Fibroblast of lung (primary cell): ENCODE measurements at regions not wholly inside any gene's neighbourhood (a gene's known extent, or its start where the extent isn't known, plus 50 kb on each side); places are given as distances from the start of the nearest gene placed in this dataset.

Source experiments
- DNase-seq, 2 donors: peaks; one replicate each; pipeline versions ENCODE4 v3.0.0 to v3.0.0-alpha.2; 2010; ENCODE audit warnings: low read depth in 2 of 2
- H2AFZ ChIP-seq: 2 replicates; pipeline ENCODE4 v1.5.1; 2012; ENCODE audit warnings: low read length, control low read depth, inconsistent platforms
- H3K27ac ChIP-seq: 2 replicates; pipeline ENCODE4 v1.5.1; 2011; ENCODE audit warnings: low read length, control low read depth; ENCODE audit not compliant: insufficient read depth
- H3K27me3 ChIP-seq: 2 replicates; pipeline ENCODE4 v1.5.1; 2011; ENCODE audit warnings: mild to moderate bottlenecking, low read length; ENCODE audit not compliant: control insufficient read depth, insufficient read depth
- H3K36me3 ChIP-seq: 2 replicates; pipeline ENCODE4 v1.5.1; 2011; ENCODE audit warnings: low read length; ENCODE audit not compliant: control insufficient read depth, insufficient read depth
- H3K4me1 ChIP-seq: 2 replicates; pipeline ENCODE4 v1.5.1; 2011; ENCODE audit warnings: low read length; ENCODE audit not compliant: control insufficient read depth, insufficient read depth; ENCODE audit errors: extremely low read depth
- H3K4me2 ChIP-seq: 2 replicates; pipeline ENCODE4 v1.5.1; 2011; ENCODE audit warnings: low read length, control low read depth; ENCODE audit not compliant: insufficient read depth; ENCODE audit errors: extremely low read depth
- H3K4me3 ChIP-seq, 4 experiments: fragments of 200-600 bp in 1 of 4; sonication (generic) in 1 of 4; replicated peaks in 1 of 4; 2 replicates each; pipeline ENCODE4 v1.5.1; 2011 to 2016; ENCODE audit warnings: low read length in 4 of 4, low read depth in 3 of 4, mild to moderate bottlenecking in 3 of 4, control low read depth in 2 of 4, inconsistent platforms in 1 of 4, mixed read lengths in 1 of 4; ENCODE audit not compliant: insufficient read depth in 1 of 4; ENCODE audit errors: control extremely low read depth in 1 of 4
- H3K79me2 ChIP-seq: 2 replicates; pipeline ENCODE4 v1.5.1; 2012; ENCODE audit warnings: mild to moderate bottlenecking, low read length, inconsistent platforms; ENCODE audit not compliant: control insufficient read depth, insufficient read depth
- H3K9ac ChIP-seq: 2 replicates; pipeline ENCODE4 v1.5.1; 2011; ENCODE audit warnings: mild to moderate bottlenecking, low read length, control low read depth; ENCODE audit not compliant: insufficient read depth
- H3K9me3 ChIP-seq: 2 replicates; pipeline ENCODE4 v1.5.1; 2012; ENCODE audit warnings: low read depth, low read length; ENCODE audit not compliant: control insufficient read depth, insufficient read depth
- H4K20me1 ChIP-seq: 2 replicates; pipeline ENCODE4 v1.5.1; 2011; ENCODE audit warnings: low read length; ENCODE audit not compliant: control insufficient read depth, insufficient read depth; ENCODE audit errors: extremely low read depth
- CTCF ChIP-seq, 2 donors: IDR thresholded peaks in 1 of 2; conservative IDR thresholded peaks in 1 of 2; 1 replicate in 1 of 2; 2 replicates in 1 of 2; pipeline ENCODE4 v1.5.1; 2011 to 2012; ENCODE audit warnings: low read length in 2 of 2, control low read depth in 1 of 2, inconsistent platforms in 1 of 2, low read depth in 1 of 2, mild to moderate bottlenecking in 1 of 2
- EZH2 ChIP-seq: IDR thresholded peaks from 2 replicates; pipeline ENCODE4 v1.5.1; 2012; ENCODE audit warnings: low read length, control low read depth, mild to moderate bottlenecking; ENCODE audit errors: missing control alignments

- H3K36me3 ChIP-seq: no peaks in the 10 kb centered on the region
- no peaks in the 10 kb centered on the region for H3K9me3 ChIP-seq
- H3K4me2 ChIP-seq: no peak overlapping the region
- no peak overlapping the region for H3K4me3 ChIP-seq
- H3K27me3 ChIP-seq: no peaks in the 10 kb centered on the region
- H3K79me2 ChIP-seq: no peaks in the 10 kb centered on the region
- no peak overlapping the region for H3K9ac ChIP-seq
- TF ChIP-seq EZH2 (no peak), CTCF (conservative IDR thresholded peaks at IDR 0.05 in 1 of 2, IDR thresholded peaks at IDR 0.05 in 1 of 2; ENCODE audit: low read depth in 1 of 2, low read length in 2 of 2) (no peak)
- DNase-seq: no peak
- no peak overlapping the region for H2AFZ ChIP-seq
- no peaks in the 10 kb centered on the region for H3K4me1 ChIP-seq
- no peaks in the 10 kb centered on the region for H4K20me1 ChIP-seq
- no peak overlapping the region for H3K27ac ChIP-seq
Observed at GRCh38 chr2:8378016-8378810, 303.6 kb upstream of the ID2 start.

GRCh38 chr2:8379128-8379527 lies 302.7 kb upstream of the ID2 start:
- no peak overlapping the region for H3K9ac ChIP-seq
- no peaks in the 10 kb centered on the region for H3K4me1 ChIP-seq
- no peak overlapping the region for H3K4me2 ChIP-seq
- H3K36me3 ChIP-seq: no peaks in the 10 kb centered on the region
- no peaks in the 10 kb centered on the region for H4K20me1 ChIP-seq
- TF ChIP-seq EZH2 (no peak), CTCF (conservative IDR thresholded peaks at IDR 0.05 in 1 of 2, IDR thresholded peaks at IDR 0.05 in 1 of 2; ENCODE audit: low read depth in 1 of 2, low read length in 2 of 2) (no peak)
- no peak overlapping the region for H3K27ac ChIP-seq
- no peaks in the 10 kb centered on the region for H3K79me2 ChIP-seq
- no peak overlapping the region for H3K4me3 ChIP-seq
- H3K27me3 ChIP-seq: no peaks in the 10 kb centered on the region
- no peaks in the 10 kb centered on the region for H3K9me3 ChIP-seq
- DNase-seq: no peak
- H2AFZ ChIP-seq: no peak overlapping the region

- H3K27me3 ChIP-seq: no peaks in the 10 kb centered on the region
- H3K4me2 ChIP-seq: no peak overlapping the region
- H3K27ac ChIP-seq: no peak overlapping the region
- no peak overlapping the region for H2AFZ ChIP-seq
- H4K20me1 ChIP-seq: no peaks in the 10 kb centered on the region
- no peaks in the 10 kb centered on the region for H3K4me1 ChIP-seq
- H3K79me2 ChIP-seq: no peaks in the 10 kb centered on the region
- H3K9ac ChIP-seq: no peak overlapping the region
- DNase-seq: no peak
- TF ChIP-seq EZH2: no peak
- TF ChIP-seq CTCF (conservative IDR thresholded peaks at IDR 0.05 in 1 of 2, IDR thresholded peaks at IDR 0.05 in 1 of 2; ENCODE audit: low read depth in 1 of 2, low read length in 2 of 2): no peak
- no peaks in the 10 kb centered on the region for H3K36me3 ChIP-seq
- H3K9me3 ChIP-seq: no peaks in the 10 kb centered on the region
- H3K4me3 ChIP-seq: no peak overlapping the region
Observed at GRCh38 chr2:8379549-8379948, 302.3 kb upstream of the ID2 start.
